ENCODE measurements at regions not wholly inside any gene's neighbourhood (a gene's known extent, or its start where the extent isn't known, plus 50 kb on each side); places are given as distances from the start of the nearest gene placed in this dataset.
"Not testable (repeated sequence)": the region's sequence is repeated elsewhere in the genome, so short reads cannot be mapped to it uniquely, and the experiment has no call there.

DNA sequence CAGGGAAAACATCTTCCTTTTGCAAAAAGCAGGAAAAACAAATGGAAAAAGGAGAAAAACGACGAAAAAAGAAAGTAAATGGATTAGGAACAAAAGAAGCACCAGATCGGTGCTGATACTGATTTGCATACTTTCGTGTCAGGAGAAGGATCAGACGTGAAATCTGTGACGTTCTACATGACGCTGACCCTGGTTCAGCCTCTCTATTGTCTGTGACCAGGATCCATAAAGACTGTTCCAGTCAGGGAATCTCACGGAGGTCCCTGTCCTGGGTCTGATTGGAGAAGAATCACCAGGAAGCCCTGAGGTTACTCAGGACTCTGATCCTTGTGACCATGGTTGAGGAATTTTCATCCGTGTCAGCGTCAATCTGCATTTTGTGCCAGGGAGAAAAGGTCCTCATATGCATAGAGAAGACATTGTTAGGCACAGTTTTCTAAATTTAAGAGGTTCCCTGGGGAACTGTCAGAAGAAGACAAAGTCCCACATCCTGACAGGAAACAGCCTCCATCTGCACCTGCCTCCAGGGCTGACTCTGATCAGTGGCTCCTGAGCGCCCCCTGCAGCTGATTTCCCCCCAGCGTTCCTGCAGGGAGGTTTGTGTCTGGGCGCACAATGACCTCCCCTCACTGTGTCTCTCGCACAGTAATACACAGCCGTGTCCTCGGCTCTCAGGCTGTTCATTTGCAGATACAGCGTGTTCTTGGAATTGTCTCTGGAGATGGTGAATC is 832.9 kb downstream of the TMEM121 start:
- Mint-ChIP-seq H3K4me1 (peaks cover 23% of the 10 kb centered on the region), H3K4me3 (peak overlapping the region; percentile 59), H3K27ac (peak overlapping the region; percentile 61)
- intact Hi-C loops (cut with micrococcal nuclease); H4K20me1 ChIP-seq (ENCODE audit: control insufficient read depth, insufficient read depth, low read length, poor library complexity, severe bottlenecking); H3K27ac ChIP-seq (ENCODE audit: low read length in 2 of 2); H3K27me3 Mint-ChIP-seq; H3K9ac ChIP-seq (ENCODE audit: low read length); H3K4me1 ChIP-seq (ENCODE audit: control insufficient read depth in 2 of 2, insufficient read depth in 2 of 2, low read length in 2 of 2); CTCF ChIA-PET; H3K9me3 ChIP-seq (ENCODE audit: control extremely low read depth in 1 of 3, control insufficient read depth in 2 of 3, insufficient read depth in 1 of 3, low read length in 2 of 3); H2AFZ ChIP-seq (ENCODE audit: insufficient read depth, low read depth, low read length, poor library complexity, severe bottlenecking); H3K27me3 ChIP-seq (replicated peaks in 1 of 4; ENCODE audit: control extremely low read depth in 1 of 4, control insufficient read depth in 3 of 4, insufficient read depth in 4 of 4, low read length in 3 of 4); H3K9me3 Mint-ChIP-seq (ENCODE audit: insufficient read depth); H3K4me2 ChIP-seq (replicated peaks; ENCODE audit: low read depth, low read length, poor library complexity, severe bottlenecking); H3K4me3 ChIP-seq (ENCODE audit: control extremely low read depth in 1 of 5, extremely low read depth in 1 of 5, insufficient read depth in 1 of 5, low read depth in 2 of 5, low read length in 4 of 5); POLR2A ChIA-PET; H3K36me3 ChIP-seq (replicated peaks in 1 of 2; ENCODE audit: control extremely low read depth in 1 of 2, control insufficient read depth in 1 of 2, extremely low read depth in 1 of 2, insufficient read depth in 2 of 2, low read length in 1 of 2); DNase-seq; H3K79me2 ChIP-seq (ENCODE audit: control insufficient read depth, insufficient read depth, low read length): not testable (repeated sequence)
- WGBS (ENCODE audit: insufficient coverage) = 5% methylated on average over 4 of the region's 17 CpGs
- peak; percentile 62 for ATAC-seq (ENCODE audit: low read depth)
- TF ChIP-seq, protein P1, sequence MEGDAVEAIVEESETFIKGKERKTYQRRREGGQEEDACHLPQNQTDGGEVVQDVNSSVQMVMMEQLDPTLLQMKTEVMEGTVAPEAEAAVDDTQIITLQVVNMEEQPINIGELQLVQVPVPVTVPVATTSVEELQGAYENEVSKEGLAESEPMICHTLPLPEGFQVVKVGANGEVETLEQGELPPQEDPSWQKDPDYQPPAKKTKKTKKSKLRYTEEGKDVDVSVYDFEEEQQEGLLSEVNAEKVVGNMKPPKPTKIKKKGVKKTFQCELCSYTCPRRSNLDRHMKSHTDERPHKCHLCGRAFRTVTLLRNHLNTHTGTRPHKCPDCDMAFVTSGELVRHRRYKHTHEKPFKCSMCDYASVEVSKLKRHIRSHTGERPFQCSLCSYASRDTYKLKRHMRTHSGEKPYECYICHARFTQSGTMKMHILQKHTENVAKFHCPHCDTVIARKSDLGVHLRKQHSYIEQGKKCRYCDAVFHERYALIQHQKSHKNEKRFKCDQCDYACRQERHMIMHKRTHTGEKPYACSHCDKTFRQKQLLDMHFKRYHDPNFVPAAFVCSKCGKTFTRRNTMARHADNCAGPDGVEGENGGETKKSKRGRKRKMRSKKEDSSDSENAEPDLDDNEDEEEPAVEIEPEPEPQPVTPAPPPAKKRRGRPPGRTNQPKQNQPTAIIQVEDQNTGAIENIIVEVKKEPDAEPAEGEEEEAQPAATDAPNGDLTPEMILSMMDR (IDR thresholded peaks at IDR 0.05) = peak; percentile 27

DNA sequence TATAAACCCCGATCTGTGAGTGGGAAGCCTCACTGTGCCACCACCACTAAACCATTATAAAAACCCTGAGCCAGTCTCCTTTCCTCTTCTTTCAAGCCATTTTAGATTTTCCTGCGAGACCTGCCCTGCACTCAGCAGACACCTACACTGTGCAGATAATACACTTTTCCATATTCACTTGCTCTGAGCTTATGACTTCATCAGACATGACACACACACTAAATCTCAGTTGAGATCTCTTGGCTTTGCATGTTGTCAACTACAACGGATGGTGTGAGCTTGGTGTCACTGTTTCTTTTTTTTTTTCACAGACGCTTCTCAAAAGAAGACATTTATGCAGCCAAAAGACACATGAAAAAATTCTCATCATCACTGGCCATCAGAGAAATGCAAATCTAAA is 839.0 kb downstream of the TMEM121 start:
- H3K4me3 ChIP-seq (ENCODE audit: control extremely low read depth in 1 of 5, extremely low read depth in 1 of 5, insufficient read depth in 1 of 5, low read depth in 2 of 5, low read length in 4 of 5); H3K27ac Mint-ChIP-seq; H3K9me3 Mint-ChIP-seq (ENCODE audit: insufficient read depth); H3K79me2 ChIP-seq (ENCODE audit: control insufficient read depth, insufficient read depth, low read length); ATAC-seq (ENCODE audit: low read depth); H3K27ac ChIP-seq (ENCODE audit: low read length in 2 of 2); H3K36me3 ChIP-seq (replicated peaks in 1 of 2; ENCODE audit: control extremely low read depth in 1 of 2, control insufficient read depth in 1 of 2, extremely low read depth in 1 of 2, insufficient read depth in 2 of 2, low read length in 1 of 2); H3K4me1 ChIP-seq (ENCODE audit: control insufficient read depth in 2 of 2, insufficient read depth in 2 of 2, low read length in 2 of 2); H3K27me3 Mint-ChIP-seq; H4K20me1 ChIP-seq (ENCODE audit: control insufficient read depth, insufficient read depth, low read length, poor library complexity, severe bottlenecking); H3K9me3 ChIP-seq (ENCODE audit: control extremely low read depth in 1 of 3, control insufficient read depth in 2 of 3, insufficient read depth in 1 of 3, low read length in 2 of 3); H3K4me2 ChIP-seq (replicated peaks; ENCODE audit: low read depth, low read length, poor library complexity, severe bottlenecking); H3K4me1 Mint-ChIP-seq; H3K4me3 Mint-ChIP-seq; CTCF ChIA-PET; H2AFZ ChIP-seq (ENCODE audit: insufficient read depth, low read depth, low read length, poor library complexity, severe bottlenecking); H3K9ac ChIP-seq (ENCODE audit: low read length); DNase-seq; POLR2A ChIA-PET; intact Hi-C loops (cut with micrococcal nuclease); H3K27me3 ChIP-seq (replicated peaks in 1 of 4; ENCODE audit: control extremely low read depth in 1 of 4, control insufficient read depth in 3 of 4, insufficient read depth in 4 of 4, low read length in 3 of 4): not testable (repeated sequence)
- 50% methylated on average over 1 of the region's 4 CpGs for WGBS (ENCODE audit: insufficient coverage)

DNA sequence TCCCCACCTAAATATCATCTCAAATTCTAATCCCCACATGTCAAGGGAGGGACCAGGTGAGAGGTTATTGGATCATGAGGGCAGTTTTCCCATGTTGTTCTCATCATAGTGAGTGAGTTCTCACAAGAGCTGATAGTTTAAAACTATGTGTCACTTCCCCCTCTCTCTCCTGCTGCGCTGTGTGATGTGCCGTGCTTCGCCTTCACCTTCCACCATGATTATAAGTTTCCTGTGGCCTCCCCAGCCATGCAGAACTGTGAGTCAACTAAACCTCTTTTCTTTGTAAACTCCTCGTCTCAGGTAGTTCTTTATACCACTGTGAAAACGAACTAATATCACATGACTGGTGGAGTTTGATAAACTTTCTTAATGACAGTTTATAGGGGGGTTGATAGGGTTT is 839.5 kb downstream of the TMEM121 start:
- no CpG with 5 or more reads among the region's 5 CpGs for WGBS (ENCODE audit: insufficient coverage)
- peak; percentile 62 for ATAC-seq (ENCODE audit: low read depth)
- peak overlapping the region; percentile 4 for H3K27ac Mint-ChIP-seq
- H3K4me1 Mint-ChIP-seq; H3K27me3 ChIP-seq (replicated peaks in 1 of 4; ENCODE audit: control extremely low read depth in 1 of 4, control insufficient read depth in 3 of 4, insufficient read depth in 4 of 4, low read length in 3 of 4); POLR2A ChIA-PET; H3K9me3 Mint-ChIP-seq (ENCODE audit: insufficient read depth); intact Hi-C loops (cut with micrococcal nuclease); H3K4me3 ChIP-seq (ENCODE audit: control extremely low read depth in 1 of 5, extremely low read depth in 1 of 5, insufficient read depth in 1 of 5, low read depth in 2 of 5, low read length in 4 of 5); H3K4me2 ChIP-seq (replicated peaks; ENCODE audit: low read depth, low read length, poor library complexity, severe bottlenecking); H3K27ac ChIP-seq (ENCODE audit: low read length in 2 of 2); H3K9ac ChIP-seq (ENCODE audit: low read length); DNase-seq; H3K27me3 Mint-ChIP-seq; H3K4me3 Mint-ChIP-seq; H3K36me3 ChIP-seq (replicated peaks in 1 of 2; ENCODE audit: control extremely low read depth in 1 of 2, control insufficient read depth in 1 of 2, extremely low read depth in 1 of 2, insufficient read depth in 2 of 2, low read length in 1 of 2); CTCF ChIA-PET; H4K20me1 ChIP-seq (ENCODE audit: control insufficient read depth, insufficient read depth, low read length, poor library complexity, severe bottlenecking); H3K4me1 ChIP-seq (ENCODE audit: control insufficient read depth in 2 of 2, insufficient read depth in 2 of 2, low read length in 2 of 2); H3K79me2 ChIP-seq (ENCODE audit: control insufficient read depth, insufficient read depth, low read length); H3K9me3 ChIP-seq (ENCODE audit: control extremely low read depth in 1 of 3, control insufficient read depth in 2 of 3, insufficient read depth in 1 of 3, low read length in 2 of 3); H2AFZ ChIP-seq (ENCODE audit: insufficient read depth, low read depth, low read length, poor library complexity, severe bottlenecking): not testable (repeated sequence)
